ENCODE measurements at regions not wholly inside any gene's neighbourhood (a gene's known extent, or its start where the extent isn't known, plus 50 kb on each side); places are given as distances from the start of the nearest gene placed in this dataset.

DNA sequence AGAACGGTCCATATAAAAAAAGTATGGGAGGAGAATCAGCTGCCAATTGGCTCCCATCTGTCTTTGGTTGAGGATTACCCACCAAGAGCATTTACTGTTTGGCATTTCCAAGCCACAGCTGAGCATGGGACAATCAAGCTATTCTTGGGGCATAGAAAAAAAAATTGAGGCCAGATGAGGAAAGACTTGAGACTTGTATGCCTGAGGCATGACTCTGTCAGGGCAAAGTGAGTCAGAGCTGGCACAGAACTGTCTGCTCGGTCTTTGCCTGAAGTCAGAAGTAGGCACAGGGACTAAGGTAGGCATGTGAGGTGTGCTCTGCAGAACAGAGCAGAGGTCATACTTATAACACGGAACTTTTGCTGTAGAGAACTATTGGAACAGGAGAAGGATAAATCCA, 126.5 kb upstream of the CHRM2 start:
- TF ChIP-seq CTCF (IDR thresholded peaks at IDR 0.05) (no peak), EZH2 (IDR thresholded peaks at IDR 0.05; ENCODE audit: borderline replicate concordance, insufficient read depth, low read depth, low read length, poor library complexity, severe bottlenecking) (no peak)

All from B cell (primary cell).